ENCODE measurements at regions not wholly inside any gene's neighbourhood (a gene's known extent, or its start where the extent isn't known, plus 50 kb on each side); places are given as distances from the start of the nearest gene placed in this dataset.

DNA sequence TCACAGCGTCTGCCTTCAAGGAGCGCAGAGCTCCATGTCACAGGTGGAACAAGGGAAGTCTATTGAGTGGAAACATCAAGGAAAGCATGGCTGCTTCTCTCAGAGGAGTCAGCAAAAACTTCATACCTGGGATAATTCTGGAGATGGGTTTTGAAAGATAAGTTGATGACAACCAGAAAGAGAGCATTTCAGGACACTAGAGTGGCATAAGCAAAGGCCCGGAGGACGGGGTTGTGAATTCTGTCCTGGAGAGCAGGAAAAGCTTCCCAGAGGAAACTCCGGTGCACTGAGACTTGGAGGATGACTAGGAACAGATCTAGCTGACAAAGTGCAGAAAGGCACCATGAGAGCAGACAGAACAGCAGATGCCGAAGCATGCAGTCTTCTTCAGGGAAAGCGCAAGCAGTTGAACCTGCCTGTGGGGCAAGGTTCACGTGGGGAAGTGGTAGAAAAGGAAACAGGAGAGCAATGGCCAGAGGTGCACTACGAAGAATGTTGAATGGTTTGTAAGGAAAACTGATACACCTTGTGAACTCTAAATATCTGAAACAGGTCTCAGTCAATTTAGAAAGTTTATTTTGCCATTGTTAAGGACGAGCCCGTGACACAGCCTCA is 222.9 kb downstream of the PLPP3 start (continued):
- no peak for TF ChIP-seq ZNF512B (CRISPR knock-in tag; IDR thresholded peaks at IDR 0.05; ENCODE audit: borderline replicate concordance)
- no peak for TF ChIP-seq JUND (CRISPR knock-in tag; IDR thresholded peaks at IDR 0.05)
- TF ChIP-seq ZNF224 (CRISPR knock-in tag; IDR thresholded peaks at IDR 0.05) = no peak

- no peaks in the 10 kb centered on the region for H3K79me2 ChIP-seq (ENCODE audit: insufficient read depth, low read length)
- H2AFZ ChIP-seq (ENCODE audit: low read length) = no peak overlapping the region
- ATAC-seq (no peak), FAIRE-seq (no peak), DNase-seq (ENCODE audit: low spot score) (no peak)
- no peak overlapping the region for H3K27ac ChIP-seq (ENCODE audit: extremely low read length, insufficient read depth, low read length)
- H3K9me3 ChIP-seq (ENCODE audit: low read length) = no peaks in the 10 kb centered on the region
- BruUV-seq (replicated peaks) = no TSS peak
- POLR2A ChIA-PET = no interaction called here
- no peak overlapping the region for H3K4me3 ChIP-seq (replicated peaks in 1 of 3; ENCODE audit: insufficient read depth in 1 of 3, low read depth in 2 of 3, low read length in 3 of 3)
- H3K9ac ChIP-seq (ENCODE audit: insufficient read depth, low read depth, low read length) = no peak overlapping the region
- in situ Hi-C loops (cut with HindIII; ENCODE audit: extremely low pct_ligation_motif_present, low pct_unique_long_range_greater_than_20kb) (no loop called here), intact Hi-C loops (cut with micrococcal nuclease; ENCODE audit: unreplicated experiment) (no loop called here)
- 80% methylated on average over 3 of the region's 3 CpGs for WGBS (ENCODE audit: low lambda C conversion rate)
- no peak overlapping the region for H3K4me2 ChIP-seq (ENCODE audit: low read depth, low read length)
- no peak for TF ChIP-seq ETV6 (CRISPR knock-in tag; conservative IDR thresholded peaks at IDR 0.05)
- no peak for TF ChIP-seq NFIB (CRISPR knock-in tag; IDR thresholded peaks at IDR 0.05; ENCODE audit: borderline replicate concordance)
- TF ChIP-seq ZNF839 (CRISPR knock-in tag; IDR thresholded peaks at IDR 0.05; ENCODE audit: borderline replicate concordance) = no peak
- no peak for TF ChIP-seq PHF8 (CRISPR knock-in tag; IDR thresholded peaks at IDR 0.05)
- no peak for TF ChIP-seq ZFP41 (CRISPR knock-in tag; IDR thresholded peaks at IDR 0.05; ENCODE audit: borderline replicate concordance)
- H3K27me3 ChIP-seq (ENCODE audit: control insufficient read depth in 1 of 2, insufficient read depth in 2 of 2, low read length in 2 of 2) = no peaks in the 10 kb centered on the region
- H3K36me3 ChIP-seq (replicated peaks in 1 of 2; ENCODE audit: control insufficient read depth in 1 of 2, insufficient read depth in 2 of 2, low read length in 2 of 2) = no peaks in the 10 kb centered on the region
- no peaks in the 10 kb centered on the region for H4K20me1 ChIP-seq (ENCODE audit: insufficient read depth, low read length)
- CTCF ChIA-PET (ENCODE audit: low intra/inter-chr PET ratio, low total read pairs) = no interaction called here
- peaks cover 14% of the 10 kb centered on the region; the same call in 1 of the 2 replicates for H3K4me1 ChIP-seq (ENCODE audit: insufficient read depth, low read length)
Measured at GRCh38 chr1:56355918-56356317, 223.4 kb downstream of the PLPP3 start.
